ENCODE measurements at regions not wholly inside any gene's neighbourhood (a gene's known extent, or its start where the extent isn't known, plus 50 kb on each side); places are given as distances from the start of the nearest gene placed in this dataset.

GRCh38 chr6:169131390-169131789 lies 122.3 kb downstream of the THBS2 start:
- ChIA-PET POLR2A (no interaction called here), CTCF (no interaction called here)
- Histone ChIP-seq H3K9me3 (no peaks in the 10 kb centered on the region), H3K4me1 (no peaks in the 10 kb centered on the region), H3K4me3 (no peak overlapping the region), H3K27ac (no peak overlapping the region), H3K4me2 (no peak overlapping the region)
- TF ChIP-seq CBX8 (IDR thresholded peaks at IDR 0.05) (no peak), ELK1 (IDR thresholded peaks at IDR 0.05; ENCODE audit: low read depth, low read length) (no peak), HDAC2 (IDR thresholded peaks at IDR 0.05) (no peak), EP300 (IDR thresholded peaks at IDR 0.05) (no peak), ZSCAN20 (CRISPR knock-in tag; IDR thresholded peaks at IDR 0.05) (no peak), FOXS1 (CRISPR knock-in tag; IDR thresholded peaks at IDR 0.05) (no peak), CBX2 (IDR thresholded peaks at IDR 0.05; ENCODE audit: borderline replicate concordance, low read depth) (no peak), TFCP2L1 (CRISPR knock-in tag; IDR thresholded peaks at IDR 0.05) (no peak), ZFP36 (IDR thresholded peaks at IDR 0.05; ENCODE audit: borderline replicate concordance, partially characterized antibody) (no peak), FOSB (CRISPR knock-in tag; IDR thresholded peaks at IDR 0.05) (no peak), E2F6 (IDR thresholded peaks at IDR 0.05; ENCODE audit: borderline replicate concordance, low read depth) (no peak), KDM1A (IDR thresholded peaks at IDR 0.05; ENCODE audit: low read depth) (no peak), BHLHE40 (IDR thresholded peaks at IDR 0.05; ENCODE audit: low read depth, low read length) (no peak)
- no peak for FAIRE-seq
- no peak for DNase-seq (ENCODE audit: low read depth in 1 of 2, low spot score in 1 of 2)
- 52% methylated on average over 2 of the region's 3 CpGs for WGBS (ENCODE audit: missing lambda C conversion rate)
- ATAC-seq: no peak

- no peaks in the 10 kb centered on the region for H3K9me3 ChIP-seq
- DNase-seq (ENCODE audit: low read depth in 1 of 2, low spot score in 1 of 2) (no peak), FAIRE-seq (no peak), ATAC-seq (no peak)
- 48% methylated on average over 3 of the region's 3 CpGs for WGBS (ENCODE audit: missing lambda C conversion rate)
- H3K4me1 ChIP-seq: no peaks in the 10 kb centered on the region
- H3K27ac ChIP-seq: no peak overlapping the region
- TF ChIP-seq KDM5A (IDR thresholded peaks at IDR 0.05) (no peak), HOXB5 (CRISPR knock-in tag; IDR thresholded peaks at IDR 0.05) (no peak), FOSB (CRISPR knock-in tag; IDR thresholded peaks at IDR 0.05) (no peak), HOXA7 (CRISPR knock-in tag; IDR thresholded peaks at IDR 0.05) (no peak), HDAC2 (IDR thresholded peaks at IDR 0.05) (no peak), EHMT2 (IDR thresholded peaks at IDR 0.05; ENCODE audit: low read depth) (no peak), RNF2 (IDR thresholded peaks at IDR 0.05; ENCODE audit: borderline replicate concordance, low read depth) (no peak), ZC3H11A (IDR thresholded peaks at IDR 0.05) (no peak), TFCP2L1 (CRISPR knock-in tag; IDR thresholded peaks at IDR 0.05) (no peak), RAD21 (conservative IDR thresholded peaks at IDR 0.05 in 1 of 2, IDR thresholded peaks at IDR 0.05 in 1 of 2) (no peak), POLR2AphosphoS2 (conservative IDR thresholded peaks at IDR 0.05; ENCODE audit: low read length) (no peak), FOSL2 (IDR thresholded peaks at IDR 0.05) (no peak), FOSL2 (CRISPR knock-in tag; IDR thresholded peaks at IDR 0.05) (no peak)
- ChIA-PET CTCF (no interaction called here), POLR2A (no interaction called here)
- H3K4me2 ChIP-seq: no peak overlapping the region
- no peak overlapping the region for H3K4me3 ChIP-seq
These were observed 123.5 kb downstream of the THBS2 start for GRCh38 chr6:169130113-169130512.

GRCh38 chr6:169121013-169121412 lies 132.6 kb downstream of the THBS2 start:
- ChIA-PET POLR2A (no interaction called here), CTCF (no interaction called here)
- Histone ChIP-seq H3K4me3 (no peak overlapping the region), H3K9me3 (no peaks in the 10 kb centered on the region), H3K4me1 (no peaks in the 10 kb centered on the region), H3K27ac (no peak overlapping the region), H3K4me2 (no peak overlapping the region)
- DNase-seq (ENCODE audit: low read depth in 1 of 2, low spot score in 1 of 2): no peak
- no peak for ATAC-seq
- WGBS (ENCODE audit: missing lambda C conversion rate): 43% methylated on average over 3 of the region's 3 CpGs
- TF ChIP-seq HES2 (IDR thresholded peaks at IDR 0.05): no peak
- no peak for TF ChIP-seq USF2 (IDR thresholded peaks at IDR 0.05)
- TF ChIP-seq RAD21 (conservative IDR thresholded peaks at IDR 0.05 in 1 of 2, IDR thresholded peaks at IDR 0.05 in 1 of 2): no peak
- no peak for TF ChIP-seq BHLHE40 (IDR thresholded peaks at IDR 0.05; ENCODE audit: low read depth, low read length)
- no peak for TF ChIP-seq MAX (IDR thresholded peaks at IDR 0.05)
- no peak for TF ChIP-seq CHD2 (IDR thresholded peaks at IDR 0.05; ENCODE audit: low read length, partially characterized antibody)
- no peak for TF ChIP-seq CHD4 (IDR thresholded peaks at IDR 0.05; ENCODE audit: borderline replicate concordance)
- no peak for TF ChIP-seq HOXA7 (CRISPR knock-in tag; IDR thresholded peaks at IDR 0.05)
- no peak for TF ChIP-seq SREBF2 (IDR thresholded peaks at IDR 0.05)
- TF ChIP-seq NFE2L2 (conservative IDR thresholded peaks at IDR 0.05; ENCODE audit: low read length): no peak
- TF ChIP-seq HDAC2 (IDR thresholded peaks at IDR 0.05): no peak
- TF ChIP-seq ZC3H11A (IDR thresholded peaks at IDR 0.05): no peak
- TF ChIP-seq FOXS1 (CRISPR knock-in tag; IDR thresholded peaks at IDR 0.05): no peak
- TF ChIP-seq JUNB (IDR thresholded peaks at IDR 0.05): no peak
- TF ChIP-seq HOXB13 (CRISPR knock-in tag; IDR thresholded peaks at IDR 0.05; ENCODE audit: low read depth): no peak
- no peak for TF ChIP-seq CEBPB (IDR thresholded peaks at IDR 0.05)
- TF ChIP-seq EHMT2 (IDR thresholded peaks at IDR 0.05; ENCODE audit: low read depth): no peak
- no peak for TF ChIP-seq FOSL2 (IDR thresholded peaks at IDR 0.05)
- no peak for TF ChIP-seq FOSL2 (CRISPR knock-in tag; IDR thresholded peaks at IDR 0.05)
- no peak for FAIRE-seq

Data from A549 (cell line).